ENCODE measurements at regions not wholly inside any gene's neighbourhood (a gene's known extent, or its start where the extent isn't known, plus 50 kb on each side); places are given as distances from the start of the nearest gene placed in this dataset.
"Not testable (repeated sequence)": the region's sequence is repeated elsewhere in the genome, so short reads cannot be mapped to it uniquely, and the experiment has no call there.

DNA sequence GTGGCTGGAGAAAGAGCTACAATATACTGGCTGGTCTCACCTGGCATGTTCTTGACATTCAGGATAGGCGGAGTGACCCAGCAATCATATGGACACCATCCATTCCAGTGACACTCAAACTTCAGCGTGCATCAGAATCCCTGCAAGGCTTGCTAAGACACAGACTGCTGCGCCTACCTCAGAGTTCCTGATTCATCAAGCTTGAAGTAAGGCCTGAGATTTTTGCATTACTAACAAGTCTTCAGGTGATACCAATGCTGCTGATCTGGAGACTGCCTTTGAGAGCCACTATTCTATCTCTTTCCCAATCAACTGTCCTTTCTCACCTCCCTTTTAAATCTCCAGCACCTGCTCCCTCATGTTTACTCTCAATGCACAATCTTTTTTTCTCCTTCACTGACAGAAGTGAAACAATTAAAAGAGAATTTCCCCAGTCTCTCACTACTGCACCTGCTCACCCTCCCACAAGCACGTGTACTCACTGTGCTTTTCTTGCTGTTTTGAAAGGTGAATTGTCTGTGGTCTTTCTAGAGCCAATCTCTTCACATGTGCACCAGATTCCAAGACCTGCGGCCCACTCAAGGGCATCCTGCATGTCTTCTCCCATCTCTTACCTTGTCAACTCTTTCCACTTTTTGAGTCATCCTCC lies 519.2 kb downstream of the TTLL7 start:
- TF ChIP-seq CTCF (IDR thresholded peaks at IDR 0.05 in 4 of 5, conservative IDR thresholded peaks at IDR 0.05 in 1 of 5); POLR2A (IDR thresholded peaks at IDR 0.05): not testable (repeated sequence)

Measured in gastrocnemius medialis (tissue), 4 donors.